Adrenal gland (tissue), 9 donors: ENCODE measurements at regions not wholly inside any gene's neighbourhood (a gene's known extent, or its start where the extent isn't known, plus 50 kb on each side); places are given as distances from the start of the nearest gene placed in this dataset.

ENCODE experiments used
- DNase-seq, 7 donors: peaks; one replicate each; pipeline ENCODE4 v3.0.0-alpha.2; 2019 to 2020
- H3K27ac ChIP-seq, 5 donors: fragments of 200-600 bp; sonication (generic) in 4 of 5; 1 replicate in 3 of 5; 2 replicates in 2 of 5; pipeline versions ENCODE4 v1.5.1 to v1.8.0; 2016 to 2020; ENCODE audit warnings: mild to moderate bottlenecking in 1 of 5
- H3K27me3 ChIP-seq: fragments of 200-600 bp; 2 replicates; pipeline ENCODE4 v1.8.0; 2021
- H3K36me3 ChIP-seq, 2 donors: fragments of 200-600 bp; replicated peaks in 1 of 2; 1 replicate in 1 of 2; 2 replicates in 1 of 2; pipeline versions ENCODE4 v1.5.1 to v1.8.0; 2018 to 2022
- H3K4me1 ChIP-seq, 2 donors: fragments of 200-600 bp; replicated peaks in 1 of 2; 1 replicate in 1 of 2; 2 replicates in 1 of 2; pipeline versions ENCODE4 v1.5.1 to v1.8.0; 2018 to 2021
- H3K4me3 ChIP-seq, 4 donors: fragments of 200-600 bp; sonication (generic) in 3 of 4; one replicate each; pipeline ENCODE4 v1.5.1; 2016 to 2018
- H3K9me3 ChIP-seq, 3 donors: fragments of 200-600 bp; sonication (generic) in 1 of 3; replicated peaks in 1 of 3; 1 replicate in 2 of 3; 2 replicates in 1 of 3; pipeline versions ENCODE4 v1.5.1 to v1.8.0; 2016 to 2021
- CTCF ChIP-seq, 6 experiments: fragments of 450-650 bp in 4 of 6; fragments of 200-600 bp in 2 of 6; sonication (generic) in 1 of 6; IDR thresholded peaks; 1 replicate in 5 of 6; 2 replicates in 1 of 6; pipeline versions ENCODE4 v1.5.1 to v1.8.0; 2016 to 2021; ENCODE audit warnings: antibody characterized with exemption in 6 of 6, mild to moderate bottlenecking in 2 of 6, moderate library complexity in 1 of 6
- POLR2A ChIP-seq, 2 donors: fragments of 450-650 bp; IDR thresholded peaks; one replicate each; pipeline ENCODE4 v1.6.1; 2017; ENCODE audit warnings: antibody characterized with exemption in 2 of 2, mild to moderate bottlenecking in 2 of 2, moderate library complexity in 1 of 2
- WGBS, 4 donors: extraction: QIAGEN DNeasy Blood & Tissue Kit in 2 of 4; methylation state at CpG; one replicate each; pipeline versions ENCODE4 v1.1.5 to v1.1.7; 2013 to 2017; 5-methylcytosine and 5-hydroxymethylcytosine counted together
- intact Hi-C, 2 donors: fragments of 100-400 bp; cut with DNase I; formaldehyde crosslinking; loops; one replicate each; pipeline versions ENCODE4 v1.14.1 to v1.15.0; 2022 to 2023
- donor health status: healthy with polysubstance abuse.
- donor health status: Bipolar disorder and iron deficiency.
- donor health status: DM: yes; HTN: yes; CAD: no.
- donor health status: DM: no; HTN: no; CAD: no.
- donor health status: DM: no; HTN: no; CAD: no.

DNA sequence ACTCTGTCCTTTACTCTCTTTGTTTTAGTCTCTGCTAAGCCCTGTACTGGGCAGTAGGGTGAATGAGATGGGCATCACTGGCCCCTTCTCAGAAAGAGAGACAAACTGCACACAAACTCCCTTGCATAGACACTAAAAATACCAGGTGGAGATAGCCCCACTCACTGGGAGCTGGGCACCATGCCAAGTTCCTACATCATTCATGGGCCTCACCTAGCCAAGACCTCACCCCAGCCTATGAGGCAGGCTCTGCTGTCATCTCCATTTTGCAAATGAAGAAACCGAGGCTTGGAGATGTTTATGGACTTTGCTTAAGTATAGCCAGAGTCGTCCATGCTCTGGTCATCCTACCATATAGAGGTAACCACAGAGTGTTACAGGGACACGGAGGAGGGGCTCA, 499.8 kb upstream of the CDH11 start:
- no peak overlapping the region for H3K4me3 ChIP-seq
- H3K4me1 ChIP-seq = no peaks in the 10 kb centered on the region
- intact Hi-C loops = no loop called here
- peak in 1 of 7 donors; percentile 8 for DNase-seq
- 74 to 86% (median 83%) methylated on average over 3 of the region's 3 CpGs for WGBS, 4 donors
- no peaks in the 10 kb centered on the region for H3K9me3 ChIP-seq
- H3K27ac ChIP-seq = no peak overlapping the region
- no peak for TF ChIP-seq POLR2A (IDR thresholded peaks at IDR 0.05)
- no peaks in the 10 kb centered on the region for H3K27me3 ChIP-seq
- H3K36me3 ChIP-seq = no peaks in the 10 kb centered on the region

DNA sequence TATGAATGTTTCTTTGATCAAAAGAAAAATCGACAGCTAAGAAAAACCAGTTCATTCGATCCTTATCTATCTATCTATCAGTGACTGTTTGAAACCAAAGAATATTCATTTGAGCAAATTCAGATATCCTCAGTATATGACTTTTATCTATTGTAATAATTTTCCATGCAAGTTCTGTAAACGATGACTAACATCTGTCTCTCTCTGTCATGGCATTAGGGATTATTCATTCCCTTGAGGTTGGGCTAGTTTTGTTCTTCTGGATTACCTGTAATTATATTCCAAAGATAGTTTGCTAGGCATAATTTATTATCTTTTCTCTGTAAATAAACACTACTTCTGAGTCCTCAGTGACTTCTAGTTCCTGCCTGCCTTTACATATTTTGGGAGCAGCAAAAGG, 497.7 kb upstream of the CDH11 start:
- no peaks in the 10 kb centered on the region for H3K36me3 ChIP-seq
- no peak for TF ChIP-seq CTCF (IDR thresholded peaks at IDR 0.05)
- no peak for TF ChIP-seq POLR2A (IDR thresholded peaks at IDR 0.05)
- H3K9me3 ChIP-seq = no peaks in the 10 kb centered on the region
- DNase-seq = no peak
- intact Hi-C loops = no loop called here
- H3K27ac ChIP-seq = no peak overlapping the region
- no peaks in the 10 kb centered on the region for H3K27me3 ChIP-seq
- 60 to 70% (median 65%) methylated on average over 3 of the region's 3 CpGs for WGBS, 4 donors
- H3K4me3 ChIP-seq = no peak overlapping the region
- no peaks in the 10 kb centered on the region for H3K4me1 ChIP-seq

GRCh38 chr16:65618931-65619330, 497.1 kb upstream of the CDH11 start:
- Histone ChIP-seq H3K36me3 (no peaks in the 10 kb centered on the region), H3K27ac (no peak overlapping the region), H3K4me3 (no peak overlapping the region), H3K27me3 (no peaks in the 10 kb centered on the region), H3K9me3 (no peaks in the 10 kb centered on the region), H3K4me1 (no peaks in the 10 kb centered on the region)
- TF ChIP-seq POLR2A (IDR thresholded peaks at IDR 0.05) = no peak
- no peak for TF ChIP-seq CTCF (IDR thresholded peaks at IDR 0.05)
- 31 to 53% (median 40%) methylated on average over 1 of the region's 1 CpG for WGBS, 4 donors
- DNase-seq = no peak
- intact Hi-C loops = no loop called here

DNA sequence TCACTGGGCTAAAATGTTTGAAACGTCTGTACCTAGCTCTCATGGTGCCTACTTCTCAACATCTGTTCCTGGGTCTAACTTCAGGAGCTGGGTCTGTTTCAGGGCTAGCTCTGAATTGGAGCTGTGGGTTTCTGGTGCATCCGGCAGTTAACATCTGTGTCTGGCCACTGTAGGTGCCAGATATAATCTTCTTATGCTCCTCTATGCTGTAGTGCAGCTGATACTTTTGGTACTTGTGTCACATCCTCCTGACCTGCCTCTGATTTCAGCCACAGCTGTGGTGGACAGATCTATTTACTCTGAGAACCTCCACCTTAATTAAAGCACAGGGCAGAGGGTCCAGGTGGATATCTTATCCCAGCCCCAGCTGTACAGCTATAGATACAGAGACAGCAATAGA, 496.5 kb upstream of the CDH11 start:
- no peaks in the 10 kb centered on the region for H3K27me3 ChIP-seq
- TF ChIP-seq CTCF (IDR thresholded peaks at IDR 0.05) = no peak
- no peak for TF ChIP-seq POLR2A (IDR thresholded peaks at IDR 0.05)
- no peaks in the 10 kb centered on the region for H3K4me1 ChIP-seq
- no peak for DNase-seq
- H3K4me3 ChIP-seq = no peak overlapping the region
- H3K27ac ChIP-seq = no peak overlapping the region
- 45 to 71% (median 59%) methylated on average over 2 of the region's 2 CpGs for WGBS, 4 donors
- no peaks in the 10 kb centered on the region for H3K9me3 ChIP-seq
- intact Hi-C loops = no loop called here
- no peaks in the 10 kb centered on the region for H3K36me3 ChIP-seq

- H3K27ac ChIP-seq = no peak overlapping the region
- H3K9me3 ChIP-seq = no peaks in the 10 kb centered on the region
- WGBS, 4 donors = 56 to 73% (median 68%) methylated on average over 3 of the region's 3 CpGs
- DNase-seq = no peak
- TF ChIP-seq POLR2A (IDR thresholded peaks at IDR 0.05) = no peak
- TF ChIP-seq CTCF (IDR thresholded peaks at IDR 0.05) = no peak
- intact Hi-C loops = no loop called here
- H3K4me3 ChIP-seq = no peak overlapping the region
- H3K27me3 ChIP-seq = no peaks in the 10 kb centered on the region
- H3K4me1 ChIP-seq = no peaks in the 10 kb centered on the region
- H3K36me3 ChIP-seq = no peaks in the 10 kb centered on the region
Observed at GRCh38 chr16:65617421-65617820, 495.6 kb upstream of the CDH11 start.
